HepG2 (cell line): ENCODE measurements at regions not wholly inside any gene's neighbourhood (a gene's known extent, or its start where the extent isn't known, plus 50 kb on each side); places are given as distances from the start of the nearest gene placed in this dataset.

Experiments used
- DPF2 ChIP-seq: sonication (generic); formaldehyde crosslinking; IDR thresholded peaks from 2 replicates; pipeline ENCODE4 v1.4.0; 2020; ENCODE audit warnings: mild to moderate bottlenecking, low read depth, missing genetic modification reagents, borderline replicate concordance
- ELK4 ChIP-seq: sonication (generic); formaldehyde crosslinking; IDR thresholded peaks from 2 replicates; pipeline ENCODE4 v1.9.0; 2021; ENCODE audit warnings: missing genetic modification reagents, borderline replicate concordance
- FIP1L1 ChIP-seq: fragments of 200-400 bp; formaldehyde crosslinking; IDR thresholded peaks from 2 replicates; pipeline ENCODE4 v1.6.1; 2018; ENCODE audit warnings: low read depth, mild to moderate bottlenecking, low read length, moderate library complexity, borderline replicate concordance; ENCODE audit not compliant: insufficient read depth
- HNF1A ChIP-seq, 2 experiments: sonication (generic) in 1 of 2; formaldehyde crosslinking in 1 of 2; IDR thresholded peaks; 2 replicates each; pipeline versions ENCODE4 v1.4.0 to v1.6.1; 2016 to 2020; ENCODE audit warnings: borderline replicate concordance in 1 of 2, low read depth in 1 of 2, mild to moderate bottlenecking in 1 of 2, missing genetic modification reagents in 1 of 2
- NFKBIZ ChIP-seq: IDR thresholded peaks from 2 replicates; pipeline ENCODE4 v1.6.1; 2018; ENCODE audit warnings: missing genetic modification reagents, missing compliant biosample characterization
- SNRNP70 ChIP-seq: fragments of 200-400 bp; formaldehyde crosslinking; IDR thresholded peaks from 2 replicates; pipeline ENCODE4 v1.6.1; 2017; ENCODE audit warnings: mild to moderate bottlenecking, low read depth, low read length, moderate library complexity
- UBTF ChIP-seq: sonication (generic); formaldehyde crosslinking; IDR thresholded peaks from 2 replicates; pipeline ENCODE4 v1.4.0; 2020; ENCODE audit warnings: mild to moderate bottlenecking, missing genetic modification reagents
- ZFAT ChIP-seq: sonication (generic); formaldehyde crosslinking; conservative IDR thresholded peaks from 2 replicates; pipeline ENCODE4 v1.8.1; 2023; ENCODE audit warnings: missing genetic modification reagents, inconsistent platforms
- ZFX ChIP-seq: sonication (generic); formaldehyde crosslinking; IDR thresholded peaks from 2 replicates; pipeline ENCODE4 v1.4.0; 2020; ENCODE audit warnings: mild to moderate bottlenecking, low read depth, missing genetic modification reagents, moderate library complexity
- ZNF451 ChIP-seq: sonication (generic); formaldehyde crosslinking; IDR thresholded peaks from 2 replicates; pipeline ENCODE4 v1.5.0; 2020; ENCODE audit warnings: mild to moderate bottlenecking, missing genetic modification reagents

GRCh38 chr4:155512046-155512445 lies 135.3 kb upstream of the MAP9 start (continued):
- TF ChIP-seq HNF1A (IDR thresholded peaks at IDR 0.05; ENCODE audit: low read depth) (no peak), HNF1A (CRISPR knock-in tag; IDR thresholded peaks at IDR 0.05; ENCODE audit: borderline replicate concordance) (no peak), FIP1L1 (no peak), ZNF451 (CRISPR knock-in tag) (no peak), DPF2 (no peak), ELK4 (CRISPR knock-in tag) (no peak), UBTF (CRISPR knock-in tag) (no peak), ZFAT (CRISPR knock-in tag) (no peak), NFKBIZ (no peak), ZFX (CRISPR knock-in tag) (no peak), SNRNP70 (no peak)
